ENCODE measurements at regions not wholly inside any gene's neighbourhood (a gene's known extent, or its start where the extent isn't known, plus 50 kb on each side); places are given as distances from the start of the nearest gene placed in this dataset.
A peak's percentile ranks its signal among the peaks of the same experiment; 100 is the strongest.

- TF ChIP-seq SIN3A (IDR thresholded peaks at IDR 0.05; ENCODE audit: borderline replicate concordance, insufficient read depth, low read length): no peak
- TF ChIP-seq FOXP2 (optimal IDR thresholded peaks at IDR 0.05; ENCODE audit: borderline replicate concordance, extremely low read depth, extremely low read length, insufficient read depth): no peak
- TF ChIP-seq TAF1 (IDR thresholded peaks at IDR 0.05; ENCODE audit: borderline replicate concordance, insufficient read depth, low read length): no peak
- no peak for TF ChIP-seq POLR2AphosphoS5 (IDR thresholded peaks at IDR 0.05; ENCODE audit: low read depth, low read length)
- TF ChIP-seq REST (IDR thresholded peaks at IDR 0.05; ENCODE audit: insufficient read depth in 1 of 2, low read depth in 2 of 2, low read length in 2 of 2): no peak
Measured at GRCh38 chr2:106941372-106941993, 55.5 kb upstream of the ST6GAL2 start.

GRCh38 chr2:106943468-106944200 lies 57.7 kb upstream of the ST6GAL2 start:
- no peak for TF ChIP-seq FOXP2 (optimal IDR thresholded peaks at IDR 0.05; ENCODE audit: borderline replicate concordance, extremely low read depth, extremely low read length, insufficient read depth)
- no peak for TF ChIP-seq SIN3A (IDR thresholded peaks at IDR 0.05; ENCODE audit: borderline replicate concordance, insufficient read depth, low read length)
- TF ChIP-seq REST (IDR thresholded peaks at IDR 0.05; ENCODE audit: insufficient read depth in 1 of 2, low read depth in 2 of 2, low read length in 2 of 2): no peak
- no peak for TF ChIP-seq TAF1 (IDR thresholded peaks at IDR 0.05; ENCODE audit: borderline replicate concordance, insufficient read depth, low read length)
- TF ChIP-seq POLR2AphosphoS5 (IDR thresholded peaks at IDR 0.05; ENCODE audit: low read depth, low read length): no peak

DNA sequence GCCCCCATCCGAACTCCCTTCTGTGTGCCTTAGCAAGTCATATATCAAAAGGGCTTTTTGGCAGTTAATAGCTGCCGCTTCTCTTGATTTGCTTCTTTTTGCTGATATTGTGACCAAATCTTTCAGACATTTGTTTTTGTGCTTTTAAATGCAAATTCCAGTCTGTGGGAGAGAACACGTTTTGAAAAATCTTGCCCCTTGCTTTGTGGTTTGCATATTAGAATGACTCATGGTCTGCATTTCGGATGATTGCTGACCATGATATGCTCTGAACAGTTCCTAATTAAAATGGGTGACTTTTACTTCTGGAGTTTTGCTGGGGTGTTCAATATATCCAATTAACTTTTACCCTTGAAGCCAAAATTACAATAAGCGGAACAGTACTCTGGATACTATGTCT lies 58.2 kb upstream of the ST6GAL2 start:
- TF ChIP-seq FOXP2 (optimal IDR thresholded peaks at IDR 0.05; ENCODE audit: borderline replicate concordance, extremely low read depth, extremely low read length, insufficient read depth) (no peak), TAF1 (IDR thresholded peaks at IDR 0.05; ENCODE audit: borderline replicate concordance, insufficient read depth, low read length) (peak; percentile 34; the same call in 1 of the 2 replicates), POLR2AphosphoS5 (IDR thresholded peaks at IDR 0.05; ENCODE audit: low read depth, low read length) (no peak), SIN3A (IDR thresholded peaks at IDR 0.05; ENCODE audit: borderline replicate concordance, insufficient read depth, low read length) (no peak)

- TF ChIP-seq REST (IDR thresholded peaks at IDR 0.05; ENCODE audit: insufficient read depth in 1 of 2, low read depth in 2 of 2, low read length in 2 of 2): no peak
- no peak for TF ChIP-seq POLR2AphosphoS5 (IDR thresholded peaks at IDR 0.05; ENCODE audit: low read depth, low read length)
- no peak for TF ChIP-seq SIN3A (IDR thresholded peaks at IDR 0.05; ENCODE audit: borderline replicate concordance, insufficient read depth, low read length)
- no peak for TF ChIP-seq TAF1 (IDR thresholded peaks at IDR 0.05; ENCODE audit: borderline replicate concordance, insufficient read depth, low read length)
- no peak for TF ChIP-seq FOXP2 (optimal IDR thresholded peaks at IDR 0.05; ENCODE audit: borderline replicate concordance, extremely low read depth, extremely low read length, insufficient read depth)
Measured at GRCh38 chr2:106948540-106948939, 62.6 kb upstream of the ST6GAL2 start.

- TF ChIP-seq FOXP2 (optimal IDR thresholded peaks at IDR 0.05; ENCODE audit: borderline replicate concordance, extremely low read depth, extremely low read length, insufficient read depth) (no peak), SIN3A (IDR thresholded peaks at IDR 0.05; ENCODE audit: borderline replicate concordance, insufficient read depth, low read length) (no peak), POLR2AphosphoS5 (IDR thresholded peaks at IDR 0.05; ENCODE audit: low read depth, low read length) (no peak), TAF1 (IDR thresholded peaks at IDR 0.05; ENCODE audit: borderline replicate concordance, insufficient read depth, low read length) (no peak), REST (IDR thresholded peaks at IDR 0.05; ENCODE audit: insufficient read depth in 1 of 2, low read depth in 2 of 2, low read length in 2 of 2) (no peak)
Measured at GRCh38 chr2:106953236-106953635, 67.3 kb upstream of the ST6GAL2 start.
